H9 (cell line): ENCODE measurements at regions not wholly inside any gene's neighbourhood (a gene's known extent, or its start where the extent isn't known, plus 50 kb on each side); places are given as distances from the start of the nearest gene placed in this dataset.

Experiments
- DNase-seq: peaks from one replicate; pipeline ENCODE4 v3.0.0-alpha.2; 2017
- H2AFZ ChIP-seq: one replicate; pipeline ENCODE4 v1.6.1; 2013; ENCODE audit warnings: mild to moderate bottlenecking, low read length, control low read depth, moderate library complexity
- H2AK5ac ChIP-seq: 2 replicates; pipeline ENCODE4 v1.6.1; 2013; ENCODE audit warnings: low read length, control low read depth, mixed read lengths; ENCODE audit not compliant: insufficient read length
- H2BK120ac ChIP-seq: one replicate; pipeline ENCODE4 v1.6.1; 2013; ENCODE audit warnings: low read depth, mild to moderate bottlenecking, low read length, control low read depth, inconsistent platforms; ENCODE audit not compliant: poor library complexity, severe bottlenecking
- H2BK12ac ChIP-seq: 2 replicates; pipeline ENCODE4 v1.6.1; 2013; ENCODE audit warnings: low read length, control low read depth, mixed read lengths, low read depth; ENCODE audit not compliant: insufficient read length
- H2BK15ac ChIP-seq: 2 replicates; pipeline ENCODE4 v1.6.1; 2013; ENCODE audit warnings: low read depth, low read length, control low read depth
- H2BK20ac ChIP-seq: one replicate; pipeline ENCODE4 v1.6.1; 2013; ENCODE audit warnings: low read depth, mild to moderate bottlenecking, low read length, control low read depth, inconsistent platforms; ENCODE audit not compliant: poor library complexity, severe bottlenecking
- H2BK5ac ChIP-seq: 2 replicates; pipeline ENCODE4 v1.6.1; 2013; ENCODE audit warnings: low read length, control low read depth, mixed read lengths; ENCODE audit not compliant: insufficient read length
- H3K14ac ChIP-seq: 2 replicates; pipeline ENCODE4 v1.6.1; 2013; ENCODE audit warnings: low read length, control low read depth; ENCODE audit not compliant: insufficient read depth
- H3K18ac ChIP-seq: 2 replicates; pipeline ENCODE4 v1.6.1; 2013; ENCODE audit warnings: low read depth, mild to moderate bottlenecking, mixed read lengths, low read length, control low read depth; ENCODE audit not compliant: insufficient read length
- H3K23ac ChIP-seq: 2 replicates; pipeline ENCODE4 v1.6.1; 2013; ENCODE audit warnings: low read length, control low read depth, mixed read lengths, low read depth; ENCODE audit not compliant: insufficient read length
- H3K23me2 ChIP-seq: 2 replicates; pipeline ENCODE4 v1.6.1; 2013; ENCODE audit warnings: low read depth, mild to moderate bottlenecking, mixed read lengths, low read length, control low read depth; ENCODE audit not compliant: insufficient read length, poor library complexity, severe bottlenecking
- H3K27ac ChIP-seq: 2 replicates; pipeline ENCODE4 v1.5.1; 2013; ENCODE audit warnings: low read length, control low read depth, mixed read lengths, low read depth; ENCODE audit not compliant: insufficient read length
- H3K27me3 ChIP-seq: 2 replicates; pipeline ENCODE4 v1.6.1; 2013; ENCODE audit warnings: low read length, control low read depth, inconsistent platforms; ENCODE audit not compliant: insufficient read depth
- H3K4ac ChIP-seq: 2 replicates; pipeline ENCODE4 v1.6.1; 2013; ENCODE audit warnings: low read depth, mild to moderate bottlenecking, control low read depth, inconsistent platforms, low read length, moderate library complexity
- H3K4me1 ChIP-seq: 2 replicates; pipeline ENCODE4 v1.6.1; 2013; ENCODE audit warnings: low read length, control low read depth, inconsistent platforms; ENCODE audit not compliant: insufficient read depth
- H3K4me2 ChIP-seq: 2 replicates; pipeline ENCODE4 v1.6.1; 2013; ENCODE audit warnings: low read length, control low read depth, mixed read lengths; ENCODE audit not compliant: insufficient read length, insufficient read depth
- H3K56ac ChIP-seq: 2 replicates; pipeline ENCODE4 v1.6.1; 2013; ENCODE audit warnings: low read depth, mild to moderate bottlenecking, mixed read lengths, low read length, control low read depth; ENCODE audit not compliant: insufficient read length
- H3K79me1 ChIP-seq: 2 replicates; pipeline ENCODE4 v1.6.1; 2013; ENCODE audit warnings: low read depth, mild to moderate bottlenecking, moderate library complexity, low read length, control low read depth, inconsistent platforms; ENCODE audit not compliant: insufficient read depth, poor library complexity, severe bottlenecking
- H3K79me2 ChIP-seq: 2 replicates; pipeline ENCODE4 v1.6.1; 2013; ENCODE audit warnings: low read length, control low read depth, inconsistent platforms; ENCODE audit not compliant: insufficient read depth
- H3K9ac ChIP-seq: 2 replicates; pipeline ENCODE4 v1.6.1; 2013; ENCODE audit warnings: low read length, control low read depth, mixed read lengths; ENCODE audit not compliant: insufficient read length; ENCODE audit errors: extremely low read depth
- H3K9me3 ChIP-seq: one replicate; pipeline ENCODE4 v1.6.1; 2013; ENCODE audit warnings: low read depth, low read length, inconsistent platforms; ENCODE audit not compliant: control insufficient read depth
- H3T11ph ChIP-seq: one replicate; pipeline ENCODE4 v1.6.1; 2013; ENCODE audit warnings: mild to moderate bottlenecking, low read length, control low read depth, inconsistent platforms
- H4K20me1 ChIP-seq: one replicate; pipeline ENCODE4 v1.6.1; 2013; ENCODE audit not compliant: control insufficient read depth, insufficient read length, insufficient read depth
- H4K5ac ChIP-seq: 2 replicates; pipeline ENCODE4 v1.6.1; 2013; ENCODE audit warnings: low read depth, mild to moderate bottlenecking, mixed read lengths, low read length, control low read depth; ENCODE audit not compliant: insufficient read length
- H4K8ac ChIP-seq: replicated peaks from 2 replicates; pipeline ENCODE4 v1.6.1; 2013; ENCODE audit warnings: low read length, control low read depth, mixed read lengths, low read depth; ENCODE audit not compliant: insufficient read length
- H4K91ac ChIP-seq: 2 replicates; pipeline ENCODE4 v1.6.1; 2013; ENCODE audit warnings: low read depth, mild to moderate bottlenecking, moderate library complexity, mixed read lengths, low read length, control low read depth; ENCODE audit not compliant: insufficient read length
- H3K27ac Mint-ChIP-seq, 3 experiments: 2 replicates in 2 of 3; 3 replicates in 1 of 3; pipeline ENCODE4 v1.8.0; 2020 to 2021; ENCODE audit warnings: mixed read lengths in 3 of 3, mild to moderate bottlenecking in 1 of 3, moderate library complexity in 1 of 3
- H3K27me3 Mint-ChIP-seq: 2 replicates; pipeline ENCODE4 v1.8.0; 2021; ENCODE audit warnings: low read depth, mild to moderate bottlenecking, moderate library complexity, mixed read lengths
- H3K36me3 Mint-ChIP-seq, 3 experiments: 2 replicates in 2 of 3; 3 replicates in 1 of 3; pipeline ENCODE4 v1.8.0; 2020 to 2021; ENCODE audit warnings: low read depth in 3 of 3, mixed read lengths in 3 of 3; ENCODE audit not compliant: insufficient read depth in 1 of 3
- H3K4me1 Mint-ChIP-seq, 2 experiments: 2 replicates each; pipeline ENCODE4 v1.8.0; 2020; ENCODE audit warnings: mixed read lengths in 2 of 2
- H3K4me3 Mint-ChIP-seq, 2 experiments: 2 replicates in 1 of 2; 3 replicates in 1 of 2; pipeline ENCODE4 v1.8.0; 2020 to 2021; ENCODE audit warnings: mild to moderate bottlenecking in 2 of 2, mixed read lengths in 2 of 2, moderate library complexity in 1 of 2
- H3K9me3 Mint-ChIP-seq, 2 experiments: 2 replicates in 1 of 2; 3 replicates in 1 of 2; pipeline ENCODE4 v1.8.0; 2020; ENCODE audit warnings: mild to moderate bottlenecking in 2 of 2, mixed read lengths in 2 of 2, moderate library complexity in 1 of 2
- CTCF ChIP-seq: fragments of 200-600 bp; sonication (generic); conservative IDR thresholded peaks from 3 replicates; pipeline ENCODE4 v1.8.0; 2021; ENCODE audit warnings: antibody characterized with exemption, mild to moderate bottlenecking
- WGBS: extraction: QIAGEN DNeasy Blood & Tissue Kit; methylation state at CpG from one replicate; pipeline ENCODE4 v1.1.7; 2013; ENCODE audit warnings: missing lambda C conversion rate, low lambda C conversion rate, mixed read lengths; ENCODE audit not compliant: insufficient read length; ENCODE audit errors: extremely low coverage; 5-methylcytosine and 5-hydroxymethylcytosine counted together

GRCh38 chr17:77719806-77720205 is 238.7 kb upstream of the TNRC6C start:
- H4K8ac ChIP-seq = no peak overlapping the region
- H3K9me3 ChIP-seq = no peaks in the 10 kb centered on the region
- no peak overlapping the region for H4K91ac ChIP-seq
- H3K4ac ChIP-seq = no peak overlapping the region
- Mint-ChIP-seq H3K9me3 (peaks cover 22 to 25% of the 10 kb centered on the region in 2 experiments), H3K4me3 (no peak overlapping the region), H3K36me3 (peaks cover 8 to 22% (median 10%) of the 10 kb centered on the region in 3 experiments; a peak in 6 of 7 replicates), H3K4me1 (peaks cover 49 to 54% of the 10 kb centered on the region in 2 experiments), H3K27ac (peak overlapping the region in 1 of 3 experiments; percentile 23; a peak in 1 of 7 replicates), H3K27me3 (peaks cover 44% of the 10 kb centered on the region)
- no peak overlapping the region for H2BK120ac ChIP-seq
- H3K27ac ChIP-seq = no peak overlapping the region
- H3K4me2 ChIP-seq = no peak overlapping the region
- no peak overlapping the region for H3K14ac ChIP-seq
- no peak overlapping the region for H3K23ac ChIP-seq
- no peaks in the 10 kb centered on the region for H3K23me2 ChIP-seq
- no peak overlapping the region for H2BK20ac ChIP-seq
- H2AK5ac ChIP-seq = no peak overlapping the region
- TF ChIP-seq CTCF = no peak
- no CpG with 5 or more reads among the region's 4 CpGs for WGBS
- no peaks in the 10 kb centered on the region for H4K20me1 ChIP-seq
- DNase-seq = peak; percentile 14
- no peak overlapping the region for H2BK12ac ChIP-seq
- H2BK5ac ChIP-seq = no peak overlapping the region
- H4K5ac ChIP-seq = no peak overlapping the region
- no peak overlapping the region for H3K9ac ChIP-seq
- no peaks in the 10 kb centered on the region for H3K27me3 ChIP-seq
- H3K18ac ChIP-seq = no peak overlapping the region
- H3K56ac ChIP-seq = no peak overlapping the region
- no peaks in the 10 kb centered on the region for H3K79me1 ChIP-seq
- H3K79me2 ChIP-seq = no peaks in the 10 kb centered on the region
- no peak overlapping the region for H2AFZ ChIP-seq
- no peaks in the 10 kb centered on the region; the same call in 1 of the 2 replicates for H3K4me1 ChIP-seq
- no peak overlapping the region for H3T11ph ChIP-seq
- no peak overlapping the region for H2BK15ac ChIP-seq
